Loucy (cell line): ENCODE measurements at regions not wholly inside any gene's neighbourhood (a gene's known extent, or its start where the extent isn't known, plus 50 kb on each side); places are given as distances from the start of the nearest gene placed in this dataset.

Experiments used
- EZH2phosphoT487 ChIP-seq: fragments of 200-600 bp; IDR thresholded peaks from 2 replicates; pipeline ENCODE4 v1.6.1; 2018; ENCODE audit warnings: antibody characterized with exemption, mild to moderate bottlenecking, moderate library complexity, borderline replicate concordance
- TF ChIP-seq, protein P1 (sequence below): fragments of 200-600 bp; sonication (generic); conservative IDR thresholded peaks from 2 replicates; pipeline ENCODE4 v1.5.1; 2014; ENCODE audit warnings: mild to moderate bottlenecking, antibody characterized with exemption, low read length

DNA sequence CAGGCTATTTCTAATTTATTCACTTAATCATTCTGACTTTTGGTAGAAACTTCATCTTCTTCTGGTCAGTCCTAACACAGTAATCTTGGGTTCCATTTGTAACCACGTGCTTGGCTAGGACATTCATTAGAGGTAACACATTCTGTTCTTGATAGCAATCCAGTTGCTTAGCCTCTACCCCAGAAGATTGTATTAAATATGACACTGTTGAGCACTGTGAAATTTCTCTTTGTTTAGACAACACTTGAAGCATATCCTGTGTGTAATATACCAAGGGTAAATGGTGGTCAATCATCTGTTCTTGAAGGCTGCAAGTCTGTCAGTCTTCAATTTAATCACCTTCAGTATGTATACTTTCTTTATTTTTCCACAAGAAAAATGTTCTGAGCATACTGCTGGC, 523.0 kb downstream of the ANKRD50 start:
- TF ChIP-seq, protein P1, sequence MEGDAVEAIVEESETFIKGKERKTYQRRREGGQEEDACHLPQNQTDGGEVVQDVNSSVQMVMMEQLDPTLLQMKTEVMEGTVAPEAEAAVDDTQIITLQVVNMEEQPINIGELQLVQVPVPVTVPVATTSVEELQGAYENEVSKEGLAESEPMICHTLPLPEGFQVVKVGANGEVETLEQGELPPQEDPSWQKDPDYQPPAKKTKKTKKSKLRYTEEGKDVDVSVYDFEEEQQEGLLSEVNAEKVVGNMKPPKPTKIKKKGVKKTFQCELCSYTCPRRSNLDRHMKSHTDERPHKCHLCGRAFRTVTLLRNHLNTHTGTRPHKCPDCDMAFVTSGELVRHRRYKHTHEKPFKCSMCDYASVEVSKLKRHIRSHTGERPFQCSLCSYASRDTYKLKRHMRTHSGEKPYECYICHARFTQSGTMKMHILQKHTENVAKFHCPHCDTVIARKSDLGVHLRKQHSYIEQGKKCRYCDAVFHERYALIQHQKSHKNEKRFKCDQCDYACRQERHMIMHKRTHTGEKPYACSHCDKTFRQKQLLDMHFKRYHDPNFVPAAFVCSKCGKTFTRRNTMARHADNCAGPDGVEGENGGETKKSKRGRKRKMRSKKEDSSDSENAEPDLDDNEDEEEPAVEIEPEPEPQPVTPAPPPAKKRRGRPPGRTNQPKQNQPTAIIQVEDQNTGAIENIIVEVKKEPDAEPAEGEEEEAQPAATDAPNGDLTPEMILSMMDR, result no peak
- TF ChIP-seq EZH2phosphoT487, result no peak
